Esophagus muscularis mucosa (tissue), 4 donors: ENCODE measurements at regions not wholly inside any gene's neighbourhood (a gene's known extent, or its start where the extent isn't known, plus 50 kb on each side); places are given as distances from the start of the nearest gene placed in this dataset.

Experiments used
- DNase-seq: peaks from one replicate; pipeline ENCODE4 v3.0.0-alpha.2; 2017; ENCODE audit errors: extremely low spot score
- H3K27ac ChIP-seq, 4 donors: fragments of 200-600 bp; sonication (generic); replicated peaks in 1 of 4; 1 replicate in 3 of 4; 2 replicates in 1 of 4; pipeline ENCODE4 v1.5.1; 2016 to 2019; ENCODE audit warnings: mild to moderate bottlenecking in 1 of 4
- H3K27me3 ChIP-seq, 4 donors: fragments of 200-600 bp; sonication (generic); one replicate each; pipeline versions ENCODE4 v1.5.1 to v1.6.0; 2016 to 2019
- H3K36me3 ChIP-seq, 4 donors: fragments of 200-600 bp; sonication (generic); one replicate each; pipeline ENCODE4 v1.5.1; 2016 to 2019
- H3K4me1 ChIP-seq, 4 donors: fragments of 200-600 bp; sonication (generic); one replicate each; pipeline ENCODE4 v1.5.1; 2016 to 2019
- H3K4me3 ChIP-seq, 4 donors: fragments of 200-600 bp; sonication (generic); 1 replicate in 2 of 4; 2 replicates in 2 of 4; pipeline ENCODE4 v1.5.1; 2016 to 2019; ENCODE audit warnings: mild to moderate bottlenecking in 4 of 4, moderate library complexity in 1 of 4
- H3K9me3 ChIP-seq, 4 donors: fragments of 200-600 bp; sonication (generic); 1 replicate in 3 of 4; 2 replicates in 1 of 4; pipeline ENCODE4 v1.5.1; 2016 to 2019
- EP300 ChIP-seq: sonication (generic); formaldehyde crosslinking; IDR thresholded peaks from one replicate; pipeline ENCODE4 v1.6.1; 2017; ENCODE audit warnings: antibody characterized with exemption
- POLR2A ChIP-seq: fragments of 450-650 bp; IDR thresholded peaks from one replicate; pipeline ENCODE4 v1.6.1; 2017; ENCODE audit warnings: antibody characterized with exemption, moderate library complexity, mild to moderate bottlenecking, low read depth
- POLR2AphosphoS5 ChIP-seq, 2 donors: sonication (generic); formaldehyde crosslinking; IDR thresholded peaks; one replicate each; pipeline ENCODE4 v1.6.1; 2017; ENCODE audit warnings: antibody characterized with exemption in 2 of 2
- WGBS: methylation state at CpG from one replicate; pipeline ENCODE4 v1.1.5; 2018; 5-methylcytosine and 5-hydroxymethylcytosine counted together
- intact Hi-C: fragments of 100-400 bp; cut with DNase I; formaldehyde crosslinking; loops from one replicate; pipeline ENCODE4 v1.15.1; 2023
- TF ChIP-seq, protein P1 (sequence below), 3 experiments: fragments of 200-600 bp in 2 of 3; fragments of 450-650 bp in 1 of 3; sonication (generic) in 2 of 3; IDR thresholded peaks; one replicate each; pipeline ENCODE4 v1.5.1; 2017 to 2019; ENCODE audit warnings: antibody characterized with exemption in 3 of 3, mild to moderate bottlenecking in 2 of 3, moderate library complexity in 1 of 3

DNA sequence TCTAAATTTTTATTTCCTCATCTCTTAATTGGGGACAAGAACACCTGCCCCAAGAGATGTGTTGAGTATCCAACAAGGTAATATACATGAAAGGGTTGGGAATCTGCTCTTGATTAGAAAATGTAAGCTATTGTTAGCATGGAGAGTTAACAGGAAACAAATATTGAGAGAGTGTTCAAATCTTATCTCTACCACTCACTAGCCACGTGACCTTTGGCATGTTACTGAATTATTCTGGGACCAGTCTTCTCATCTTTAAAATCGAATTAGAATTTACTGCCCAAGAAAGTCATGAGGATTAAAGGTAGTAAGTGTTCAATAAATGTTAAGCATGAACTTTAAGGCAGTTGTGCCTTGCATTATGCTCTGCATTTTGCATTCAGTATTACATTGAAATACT, 184.7 kb downstream of the MID1IP1 start:
- no peaks in the 10 kb centered on the region for H3K27me3 ChIP-seq
- no peak overlapping the region for H3K4me3 ChIP-seq
- H3K9me3 ChIP-seq = no peaks in the 10 kb centered on the region
- intact Hi-C loops = loop anchor here (10.0 kb wide), 1 partner anchor 221 kb away; no protein-coding TSS in a partner anchor
- TF ChIP-seq EP300 = no peak
- TF ChIP-seq POLR2A = no peak
- TF ChIP-seq, protein P1, sequence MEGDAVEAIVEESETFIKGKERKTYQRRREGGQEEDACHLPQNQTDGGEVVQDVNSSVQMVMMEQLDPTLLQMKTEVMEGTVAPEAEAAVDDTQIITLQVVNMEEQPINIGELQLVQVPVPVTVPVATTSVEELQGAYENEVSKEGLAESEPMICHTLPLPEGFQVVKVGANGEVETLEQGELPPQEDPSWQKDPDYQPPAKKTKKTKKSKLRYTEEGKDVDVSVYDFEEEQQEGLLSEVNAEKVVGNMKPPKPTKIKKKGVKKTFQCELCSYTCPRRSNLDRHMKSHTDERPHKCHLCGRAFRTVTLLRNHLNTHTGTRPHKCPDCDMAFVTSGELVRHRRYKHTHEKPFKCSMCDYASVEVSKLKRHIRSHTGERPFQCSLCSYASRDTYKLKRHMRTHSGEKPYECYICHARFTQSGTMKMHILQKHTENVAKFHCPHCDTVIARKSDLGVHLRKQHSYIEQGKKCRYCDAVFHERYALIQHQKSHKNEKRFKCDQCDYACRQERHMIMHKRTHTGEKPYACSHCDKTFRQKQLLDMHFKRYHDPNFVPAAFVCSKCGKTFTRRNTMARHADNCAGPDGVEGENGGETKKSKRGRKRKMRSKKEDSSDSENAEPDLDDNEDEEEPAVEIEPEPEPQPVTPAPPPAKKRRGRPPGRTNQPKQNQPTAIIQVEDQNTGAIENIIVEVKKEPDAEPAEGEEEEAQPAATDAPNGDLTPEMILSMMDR (IDR thresholded peaks at IDR 0.05) = no peak
- TF ChIP-seq POLR2AphosphoS5 (IDR thresholded peaks at IDR 0.05) = no peak
- WGBS = 52% methylated on average over 2 of the region's 2 CpGs
- H3K36me3 ChIP-seq = no peaks in the 10 kb centered on the region
- DNase-seq = no peak
- H3K4me1 ChIP-seq = no peaks in the 10 kb centered on the region
- H3K27ac ChIP-seq = no peak overlapping the region

GRCh38 chrX:38986586-38986985, 185.3 kb downstream of the MID1IP1 start:
- Histone ChIP-seq H3K27ac (no peak overlapping the region), H3K36me3 (no peaks in the 10 kb centered on the region), H3K4me3 (no peak overlapping the region), H3K9me3 (no peaks in the 10 kb centered on the region), H3K27me3 (no peaks in the 10 kb centered on the region), H3K4me1 (no peaks in the 10 kb centered on the region)
- TF ChIP-seq EP300 = no peak
- no peak for TF ChIP-seq POLR2AphosphoS5 (IDR thresholded peaks at IDR 0.05)
- TF ChIP-seq, protein P1 (IDR thresholded peaks at IDR 0.05) = no peak
- no peak for TF ChIP-seq POLR2A
- 59% methylated on average over 3 of the region's 3 CpGs for WGBS
- intact Hi-C loops = loop anchor here (10.0 kb wide), 1 partner anchor 222 kb away; no protein-coding TSS in a partner anchor
- no peak for DNase-seq

DNA sequence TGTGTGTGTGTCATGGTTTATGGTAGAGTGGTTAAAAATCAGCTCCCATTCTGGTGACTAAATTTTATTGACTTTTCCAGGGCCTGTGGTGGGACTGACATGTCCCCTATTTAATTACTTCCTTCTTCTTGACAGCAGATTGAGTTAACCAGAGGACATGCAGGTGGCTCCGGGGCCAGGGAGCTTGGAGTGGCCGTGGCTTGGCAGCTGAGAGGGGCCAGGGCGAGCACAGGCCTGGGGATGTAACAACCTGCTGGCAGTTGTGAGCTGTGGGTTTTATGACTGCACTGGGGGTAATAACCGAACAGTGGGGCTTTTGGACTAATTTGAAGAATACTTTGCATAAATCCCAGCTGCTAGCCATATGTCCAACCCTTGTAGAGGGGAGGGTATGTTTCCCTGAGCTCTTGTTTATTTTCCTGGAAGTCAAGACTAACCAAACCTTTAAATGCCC, 186.0 kb downstream of the MID1IP1 start:
- DNase-seq = no peak
- H3K27me3 ChIP-seq = no peaks in the 10 kb centered on the region
- H3K27ac ChIP-seq = no peak overlapping the region
- intact Hi-C loops = loop anchor here (10.0 kb wide), 1 partner anchor 222 kb away; no protein-coding TSS in a partner anchor
- no peaks in the 10 kb centered on the region for H3K9me3 ChIP-seq
- H3K4me1 ChIP-seq = no peaks in the 10 kb centered on the region
- no peaks in the 10 kb centered on the region for H3K36me3 ChIP-seq
- H3K4me3 ChIP-seq = no peak overlapping the region
- TF ChIP-seq, protein P1 (IDR thresholded peaks at IDR 0.05) = no peak
- no peak for TF ChIP-seq POLR2AphosphoS5 (IDR thresholded peaks at IDR 0.05)
- TF ChIP-seq EP300 = no peak
- no peak for TF ChIP-seq POLR2A
- 52% methylated on average over 4 of the region's 4 CpGs for WGBS

DNA sequence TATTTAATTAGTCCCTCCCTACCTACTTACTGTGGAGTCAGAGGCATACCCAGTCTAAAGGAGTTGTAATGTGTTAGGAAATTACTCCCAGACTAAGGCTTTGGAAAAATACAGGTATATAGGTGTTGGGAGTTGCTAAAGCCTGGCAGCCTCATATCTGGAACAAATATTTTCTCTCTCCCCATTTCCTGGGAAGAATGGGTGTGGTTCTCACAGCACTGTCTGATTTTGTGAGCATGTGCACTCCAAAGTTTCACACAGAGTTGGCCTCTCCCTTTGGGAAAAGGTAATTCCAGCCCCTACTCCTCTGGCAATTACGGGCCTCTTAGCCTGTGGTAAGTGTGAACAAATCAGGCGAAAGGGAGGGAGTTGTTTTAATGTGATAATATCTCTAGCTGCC, 187.0 kb downstream of the MID1IP1 start:
- Histone ChIP-seq H3K4me3 (no peak overlapping the region), H3K4me1 (no peaks in the 10 kb centered on the region), H3K9me3 (no peaks in the 10 kb centered on the region), H3K36me3 (no peaks in the 10 kb centered on the region), H3K27ac (no peak overlapping the region), H3K27me3 (no peaks in the 10 kb centered on the region)
- intact Hi-C loops = loop anchor here (10.0 kb wide), 1 partner anchor 224 kb away; no protein-coding TSS in a partner anchor
- 80% methylated on average over 2 of the region's 2 CpGs for WGBS
- no peak for DNase-seq
- TF ChIP-seq, protein P1 (IDR thresholded peaks at IDR 0.05) = no peak
- TF ChIP-seq POLR2A (no peak), POLR2AphosphoS5 (IDR thresholded peaks at IDR 0.05) (no peak), EP300 (no peak)

- Histone ChIP-seq H3K4me3 (no peak overlapping the region), H3K27ac (no peak overlapping the region), H3K36me3 (no peaks in the 10 kb centered on the region), H3K9me3 (no peaks in the 10 kb centered on the region), H3K4me1 (no peaks in the 10 kb centered on the region), H3K27me3 (no peaks in the 10 kb centered on the region)
- DNase-seq = no peak
- intact Hi-C loops = loop anchor here (10.0 kb wide), 1 partner anchor 224 kb away; no protein-coding TSS in a partner anchor
- TF ChIP-seq, protein P1 (IDR thresholded peaks at IDR 0.05) = no peak
- TF ChIP-seq POLR2A = no peak
- no peak for TF ChIP-seq EP300
- TF ChIP-seq POLR2AphosphoS5 (IDR thresholded peaks at IDR 0.05) = no peak
- WGBS = 32% methylated on average over 1 of the region's 1 CpG
Measured at GRCh38 chrX:38989076-38989475, 187.8 kb downstream of the MID1IP1 start.
